H1 (cell line): ENCODE measurements at regions not wholly inside any gene's neighbourhood (a gene's known extent, or its start where the extent isn't known, plus 50 kb on each side); places are given as distances from the start of the nearest gene placed in this dataset.
A peak's percentile ranks its signal among the peaks of the same experiment; 100 is the strongest.

Experiments
- CTCF ChIA-PET: fragments of 300-600 bp; sonication (Branson Sonifier 250); formaldehyde crosslinking; loops from one replicate; lab custom pipeline; 2021; ENCODE audit not compliant: partially characterized antibody; lab: Charles Lee
- POLR2A ChIA-PET: fragments of 300-600 bp; sonication (Branson Sonifier 250); formaldehyde crosslinking; loops from one replicate; lab custom pipeline; 2021; ENCODE audit warnings: inconsistent platforms; ENCODE audit not compliant: partially characterized antibody; lab: Charles Lee
- DNase-seq, 2 experiments: peaks; one replicate each; pipeline versions ENCODE4 v3.0.0 to v3.0.0-alpha.2; 2010 to 2022; ENCODE audit warnings: low spot score in 2 of 2, low read depth in 1 of 2, mixed read lengths in 1 of 2
- FAIRE-seq: peaks from 2 replicates; lab custom pipeline; 2011; peaks lifted over from hg19 to GRCh38; lab: Jason Lieb, UNC
- H2AFZ ChIP-seq: 2 replicates; pipeline ENCODE4 v1.8.1; 2012; ENCODE audit warnings: low read length, inconsistent platforms
- H2AK5ac ChIP-seq: 2 replicates; pipeline ENCODE4 v1.6.1; 2013; ENCODE audit warnings: low read depth, low read length
- H2BK120ac ChIP-seq: replicated peaks from 2 replicates; pipeline ENCODE3; 2013; ENCODE audit warnings: low read depth, low read length, inconsistent platforms
- H2BK12ac ChIP-seq: 2 replicates; pipeline ENCODE4 v1.6.1; 2013; ENCODE audit warnings: low read depth, low read length
- H2BK15ac ChIP-seq: 2 replicates; pipeline ENCODE4 v1.6.1; 2013; ENCODE audit warnings: low read length
- H2BK20ac ChIP-seq: 2 replicates; pipeline ENCODE4 v1.6.1; 2013; ENCODE audit warnings: low read length
- H2BK5ac ChIP-seq: 2 replicates; pipeline ENCODE4 v1.6.1; 2013; ENCODE audit warnings: low read depth, low read length
- H3K14ac ChIP-seq: 2 replicates; pipeline ENCODE4 v1.6.1; 2013; ENCODE audit warnings: inconsistent platforms; ENCODE audit not compliant: insufficient read length
- H3K18ac ChIP-seq: 2 replicates; pipeline ENCODE4 v1.6.1; 2013; ENCODE audit warnings: low read length; ENCODE audit errors: extremely low read depth
- H3K23ac ChIP-seq: 2 replicates; pipeline ENCODE4 v1.6.1; 2013; ENCODE audit warnings: inconsistent platforms; ENCODE audit not compliant: insufficient read length
- H3K23me2 ChIP-seq: 2 replicates; pipeline ENCODE4 v1.6.1; 2013; ENCODE audit warnings: low read depth, low read length
- H3K27ac ChIP-seq: 2 replicates; pipeline ENCODE4 v1.6.1; 2011; ENCODE audit warnings: low read depth, low read length, inconsistent platforms
- H3K27me3 ChIP-seq, 4 experiments: replicated peaks in 1 of 4; 1 replicate in 1 of 4; 2 replicates in 3 of 4; pipeline versions ENCODE4 v1.6.1 to v1.8.1; 2011 to 2013; ENCODE audit warnings: low read length in 3 of 4, mild to moderate bottlenecking in 3 of 4, inconsistent platforms in 2 of 4, mixed read lengths in 2 of 4, moderate library complexity in 1 of 4; ENCODE audit not compliant: control insufficient read depth in 3 of 4, insufficient read depth in 3 of 4; ENCODE audit errors: extremely low read depth in 1 of 4
- H3K36me3 ChIP-seq, 4 experiments: 2 replicates each; pipeline versions ENCODE4 v1.6.1 to v1.8.1; 2011 to 2013; ENCODE audit warnings: mild to moderate bottlenecking in 4 of 4, low read length in 3 of 4, moderate library complexity in 2 of 4, control low read depth in 1 of 4, inconsistent platforms in 1 of 4; ENCODE audit not compliant: insufficient read depth in 4 of 4, control insufficient read depth in 2 of 4
- H3K4ac ChIP-seq: replicated peaks from 2 replicates; pipeline ENCODE3; 2013; ENCODE audit warnings: low read length, low read depth, mixed read lengths, inconsistent platforms; ENCODE audit not compliant: insufficient read length
- H3K4me1 ChIP-seq, 4 experiments: replicated peaks in 1 of 4; 1 replicate in 1 of 4; 2 replicates in 3 of 4; pipeline versions ENCODE4 v1.6.1 to v1.8.1; 2011 to 2013; ENCODE audit warnings: low read length in 3 of 4, inconsistent platforms in 2 of 4, mixed read lengths in 1 of 4; ENCODE audit not compliant: insufficient read depth in 4 of 4, control insufficient read depth in 3 of 4
- H3K4me2 ChIP-seq, 2 experiments: 2 replicates each; pipeline versions ENCODE4 v1.6.1 to v1.8.1; 2011 to 2013; ENCODE audit warnings: low read depth in 2 of 2, low read length in 2 of 2, control low read depth in 1 of 2, inconsistent platforms in 1 of 2, mild to moderate bottlenecking in 1 of 2; ENCODE audit not compliant: insufficient read depth in 1 of 2
- H3K4me3 ChIP-seq, 4 experiments: fragments of 200-600, 300-600 bp in 1 of 4; sonication (generic), shearing (Covaris generic), sonication (Bioruptor Twin) in 1 of 4; 2 replicates each; pipeline versions ENCODE4 v1.5.1 to v1.8.1; 2011 to 2016; ENCODE audit warnings: low read length in 4 of 4, low read depth in 3 of 4, control low read depth in 2 of 4, inconsistent platforms in 2 of 4, mild to moderate bottlenecking in 2 of 4, mixed read lengths in 1 of 4, moderate library complexity in 1 of 4; ENCODE audit not compliant: insufficient read depth in 2 of 4; ENCODE audit errors: extremely low read depth in 1 of 4
- H3K56ac ChIP-seq: replicated peaks from 2 replicates; pipeline ENCODE3; 2013; ENCODE audit warnings: low read depth, mild to moderate bottlenecking, mixed read lengths, low read length, inconsistent platforms; ENCODE audit not compliant: insufficient read length
- H3K79me1 ChIP-seq: 2 replicates; pipeline ENCODE4 v1.6.1; 2013; ENCODE audit warnings: low read depth, low read length, control low read depth
- H3K79me2 ChIP-seq, 2 experiments: 2 replicates each; pipeline versions ENCODE4 v1.6.1 to v1.8.1; 2012 to 2013; ENCODE audit warnings: low read length in 2 of 2, mild to moderate bottlenecking in 2 of 2, inconsistent platforms in 1 of 2; ENCODE audit not compliant: insufficient read depth in 2 of 2, control insufficient read depth in 1 of 2
- H3K9ac ChIP-seq, 4 experiments: replicated peaks in 1 of 4; 1 replicate in 1 of 4; 2 replicates in 3 of 4; pipeline versions ENCODE4 v1.6.1 to v1.8.1; 2011 to 2013; ENCODE audit warnings: low read depth in 3 of 4, low read length in 3 of 4, control low read depth in 2 of 4, mild to moderate bottlenecking in 2 of 4, moderate library complexity in 2 of 4, inconsistent platforms in 1 of 4; ENCODE audit errors: extremely low read depth in 1 of 4
- H3K9me3 ChIP-seq, 2 experiments: 2 replicates each; pipeline versions ENCODE4 v1.6.1 to v1.8.1; 2012 to 2013; ENCODE audit warnings: mild to moderate bottlenecking in 2 of 2, moderate library complexity in 2 of 2, control low read depth in 1 of 2, inconsistent platforms in 1 of 2, low read depth in 1 of 2, low read length in 1 of 2, mixed read lengths in 1 of 2; ENCODE audit not compliant: insufficient read depth in 2 of 2
- H4K20me1 ChIP-seq, 2 experiments: replicated peaks in 1 of 2; 2 replicates each; pipeline versions ENCODE3 to v1.8.1; 2011 to 2013; ENCODE audit warnings: inconsistent platforms in 2 of 2, low read length in 2 of 2, mild to moderate bottlenecking in 1 of 2; ENCODE audit not compliant: insufficient read depth in 2 of 2, control insufficient read depth in 1 of 2
- H4K5ac ChIP-seq: 2 replicates; pipeline ENCODE4 v1.6.1; 2013; ENCODE audit warnings: low read length, low read depth, mixed read lengths, inconsistent platforms; ENCODE audit not compliant: insufficient read length
- H4K8ac ChIP-seq: 2 replicates; pipeline ENCODE4 v1.8.0; 2013; ENCODE audit warnings: mild to moderate bottlenecking, moderate library complexity, low read length, inconsistent platforms; ENCODE audit not compliant: insufficient read depth; ENCODE audit errors: extremely low read depth
- H4K91ac ChIP-seq: replicated peaks from 2 replicates; pipeline ENCODE3; 2013; ENCODE audit warnings: low read length, mixed read lengths, inconsistent platforms; ENCODE audit not compliant: insufficient read length
- CBX5 ChIP-seq: fragments of 300-800, 300-1000 bp; sonication (generic); IDR thresholded peaks from 2 replicates; pipeline ENCODE4 v1.7.1; 2016; ENCODE audit warnings: antibody characterized with exemption, low read length, low read depth
- CBX8 ChIP-seq: fragments of 300-800, 300-1000 bp; sonication (generic); IDR thresholded peaks from 2 replicates; pipeline ENCODE4 v1.7.1; 2016; ENCODE audit warnings: low read depth, low read length, borderline replicate concordance
- FOSL1 ChIP-seq: IDR thresholded peaks from 2 replicates; pipeline ENCODE4 v1.6.1; 2011; ENCODE audit warnings: mild to moderate bottlenecking, low read depth, low read length, moderate library complexity; ENCODE audit not compliant: insufficient read depth
- HDAC6 ChIP-seq: IDR thresholded peaks from one replicate; pipeline ENCODE4 v1.7.1; 2012; ENCODE audit warnings: low read depth, mild to moderate bottlenecking, inconsistent platforms, low read length, moderate library complexity
- JUN ChIP-seq: IDR thresholded peaks from 2 replicates; pipeline ENCODE4 v1.6.1; 2011; ENCODE audit warnings: low read depth, mild to moderate bottlenecking, improper control_type of control experiment, low read length
- JUND ChIP-seq: IDR thresholded peaks from 2 replicates; pipeline ENCODE4 v1.6.1; 2011; ENCODE audit warnings: mild to moderate bottlenecking, improper control_type of control experiment, low read length
- POLR2AphosphoS5 ChIP-seq: IDR thresholded peaks from 2 replicates; pipeline ENCODE4 v1.6.1; 2011; ENCODE audit warnings: low read depth, low read length
- RBBP5 ChIP-seq: IDR thresholded peaks from 2 replicates; pipeline ENCODE4 v1.7.1; 2012; ENCODE audit warnings: low read depth, mild to moderate bottlenecking, inconsistent platforms, low read length, moderate library complexity, borderline replicate concordance
- RFX5 ChIP-seq: IDR thresholded peaks from 2 replicates; pipeline ENCODE4 v1.6.1; 2011; ENCODE audit warnings: low read depth, low read length, improper control_type of control experiment, borderline replicate concordance
- SIX5 ChIP-seq: IDR thresholded peaks from 2 replicates; pipeline ENCODE4 v1.6.1; 2011; ENCODE audit warnings: mild to moderate bottlenecking, low read depth, low read length
- SP2 ChIP-seq: IDR thresholded peaks from 2 replicates; pipeline ENCODE4 v1.6.1; 2012; ENCODE audit warnings: mild to moderate bottlenecking, low read length, inconsistent platforms
- SUZ12 ChIP-seq: fragments of 200-600 bp; sonication (generic); IDR thresholded peaks from 2 replicates; pipeline ENCODE4 v1.6.1; 2012; ENCODE audit warnings: mild to moderate bottlenecking, inconsistent platforms, low read length, moderate library complexity, mixed read lengths
- TEAD4 ChIP-seq: IDR thresholded peaks from 2 replicates; pipeline ENCODE4 v1.6.1; 2012; ENCODE audit warnings: low read depth, low read length, inconsistent platforms, mixed read lengths
- WGBS, 2 experiments: shearing (Covaris generic) in 1 of 2; methylation state at CpG; one replicate each; pipeline versions ENCODE4 v1.1.6 to v1.1.7; 2013 to 2015; ENCODE audit warnings: low lambda C conversion rate in 2 of 2, mixed read lengths in 2 of 2, inconsistent platforms in 1 of 2, low coverage in 1 of 2, missing lambda C conversion rate in 1 of 2; ENCODE audit not compliant: insufficient replicate concordance in 2 of 2, insufficient coverage in 1 of 2, insufficient read length in 1 of 2; ENCODE audit errors: extremely low coverage in 1 of 2, missing lambda C conversion rate in 1 of 2; 5-methylcytosine and 5-hydroxymethylcytosine counted together

- ChIA-PET POLR2A (interaction anchor here (0.6 kb wide), 1 partner anchor 28 kb away, joined by 3 read pairs; no protein-coding TSS in a partner anchor), CTCF (interaction anchor here (0.5 to 1.8 kb wide), 3 partner anchors 16 to 31 kb away, joined by 5 to 6 read pairs (median 5); no protein-coding TSS in a partner anchor)
Measured at GRCh38 chr10:78868861-78869260, 199.9 kb upstream of the ZMIZ1 start.

More at GRCh38 chr10:78868861-78869260, 199.9 kb upstream of the ZMIZ1 start:
- H3K4me1 ChIP-seq, result no peaks in the 10 kb centered on the region
- no peak overlapping the region for H2BK5ac ChIP-seq
- H3K27ac ChIP-seq, result no peak overlapping the region
- DNase-seq (peak in 1 of 2 experiments; percentile 27), FAIRE-seq (no peak)
- no peak overlapping the region for H3K14ac ChIP-seq
- no peak overlapping the region for H2BK20ac ChIP-seq
- no peak overlapping the region for H2BK120ac ChIP-seq
- H3K9me3 ChIP-seq, result no peaks in the 10 kb centered on the region
- no peak for TF ChIP-seq JUND
- TF ChIP-seq SIX5, result no peak
- TF ChIP-seq CBX5, result no peak
- TF ChIP-seq POLR2AphosphoS5, result no peak
- no peak for TF ChIP-seq CBX8
- no peak for TF ChIP-seq SUZ12
- TF ChIP-seq RBBP5, result no peak
- TF ChIP-seq FOSL1, result no peak
- TF ChIP-seq HDAC6, result no peak
- no peak for TF ChIP-seq SP2
- TF ChIP-seq JUN, result no peak
- TF ChIP-seq TEAD4, result no peak
- TF ChIP-seq RFX5, result no peak
- H3K4ac ChIP-seq, result no peak overlapping the region
- H3K36me3 ChIP-seq, result no peaks in the 10 kb centered on the region
- 84% methylated on average over 7 of the region's 7 CpGs; no CpG with 5 or more reads in 1 of the 2 experiments for WGBS, 2 experiments
- no peak overlapping the region for H2AFZ ChIP-seq
- no peak overlapping the region for H4K91ac ChIP-seq
- H3K79me1 ChIP-seq, result no peaks in the 10 kb centered on the region
- H2AK5ac ChIP-seq, result no peak overlapping the region
- H3K79me2 ChIP-seq, result no peaks in the 10 kb centered on the region
- no peaks in the 10 kb centered on the region for H3K23me2 ChIP-seq
- no peak overlapping the region for H3K4me2 ChIP-seq
- H3K9ac ChIP-seq, result no peak overlapping the region
- no peak overlapping the region for H3K56ac ChIP-seq
- no peak overlapping the region for H4K8ac ChIP-seq
- no peak overlapping the region for H2BK15ac ChIP-seq
- H3K18ac ChIP-seq, result no peak overlapping the region
- H2BK12ac ChIP-seq, result no peak overlapping the region
- H3K23ac ChIP-seq, result no peak overlapping the region
- H4K5ac ChIP-seq, result no peak overlapping the region
- no peak overlapping the region for H3K4me3 ChIP-seq
- no peaks in the 10 kb centered on the region for H4K20me1 ChIP-seq
- H3K27me3 ChIP-seq, result peaks cover 0 to 4% (median 1%) of the 10 kb centered on the region in 4 experiments; a peak in 2 of 7 replicates
